ENCODE measurements at regions not wholly inside any gene's neighbourhood (a gene's known extent, or its start where the extent isn't known, plus 50 kb on each side); places are given as distances from the start of the nearest gene placed in this dataset.

DNA sequence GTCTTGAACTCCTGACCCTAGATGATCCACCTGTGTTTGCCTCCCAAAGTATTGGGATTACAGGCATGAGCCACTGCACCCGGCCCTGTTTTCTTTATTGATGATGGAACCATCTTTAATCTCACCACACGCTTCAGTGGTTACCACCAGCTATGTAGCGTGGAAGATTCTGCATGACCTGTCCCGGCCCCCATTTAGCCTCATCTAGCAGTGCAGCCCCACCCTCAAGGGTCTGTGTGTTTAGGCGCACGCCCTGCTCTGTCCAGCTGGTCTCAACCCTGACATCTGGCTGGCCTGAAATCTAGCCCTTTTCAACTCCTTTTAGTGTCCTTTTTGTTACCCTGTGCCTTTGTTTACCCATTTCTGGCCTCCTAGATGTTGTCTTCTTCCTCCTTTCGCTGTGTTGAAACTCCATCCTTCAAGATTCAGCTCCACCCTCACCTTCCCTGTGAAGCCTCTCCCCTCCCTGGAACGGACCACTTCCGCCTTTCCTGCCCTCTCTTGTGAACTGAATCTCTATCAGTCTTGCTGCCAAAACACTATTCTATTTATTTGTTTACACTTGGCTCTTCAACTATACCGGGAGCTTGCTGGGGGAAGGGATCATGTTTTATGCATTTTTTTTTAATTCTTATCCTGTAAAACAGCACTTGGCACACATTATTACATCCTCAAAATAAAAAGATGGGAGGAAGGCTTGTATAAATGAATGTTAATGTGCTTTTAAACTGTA is 101.0 kb upstream of the MTHFD1L start:
- TF ChIP-seq, protein P1, sequence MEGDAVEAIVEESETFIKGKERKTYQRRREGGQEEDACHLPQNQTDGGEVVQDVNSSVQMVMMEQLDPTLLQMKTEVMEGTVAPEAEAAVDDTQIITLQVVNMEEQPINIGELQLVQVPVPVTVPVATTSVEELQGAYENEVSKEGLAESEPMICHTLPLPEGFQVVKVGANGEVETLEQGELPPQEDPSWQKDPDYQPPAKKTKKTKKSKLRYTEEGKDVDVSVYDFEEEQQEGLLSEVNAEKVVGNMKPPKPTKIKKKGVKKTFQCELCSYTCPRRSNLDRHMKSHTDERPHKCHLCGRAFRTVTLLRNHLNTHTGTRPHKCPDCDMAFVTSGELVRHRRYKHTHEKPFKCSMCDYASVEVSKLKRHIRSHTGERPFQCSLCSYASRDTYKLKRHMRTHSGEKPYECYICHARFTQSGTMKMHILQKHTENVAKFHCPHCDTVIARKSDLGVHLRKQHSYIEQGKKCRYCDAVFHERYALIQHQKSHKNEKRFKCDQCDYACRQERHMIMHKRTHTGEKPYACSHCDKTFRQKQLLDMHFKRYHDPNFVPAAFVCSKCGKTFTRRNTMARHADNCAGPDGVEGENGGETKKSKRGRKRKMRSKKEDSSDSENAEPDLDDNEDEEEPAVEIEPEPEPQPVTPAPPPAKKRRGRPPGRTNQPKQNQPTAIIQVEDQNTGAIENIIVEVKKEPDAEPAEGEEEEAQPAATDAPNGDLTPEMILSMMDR (IDR thresholded peaks at IDR 0.05; ENCODE audit: insufficient read depth, low read depth, low read length), result no peak
- TF ChIP-seq EZH2 (IDR thresholded peaks at IDR 0.05; ENCODE audit: insufficient read depth, low read length), result no peak
